HFFc6 (cell line): ENCODE measurements at regions not wholly inside any gene's neighbourhood (a gene's known extent, or its start where the extent isn't known, plus 50 kb on each side); places are given as distances from the start of the nearest gene placed in this dataset.

ENCODE experiments used
- DNase-seq: peaks from one replicate; pipeline ENCODE4 v3.0.0-alpha.2; 2018
- H3K27ac Mint-ChIP-seq: 2 replicates; pipeline ENCODE4 v1.8.0; 2020; ENCODE audit warnings: mild to moderate bottlenecking, mixed read lengths
- H3K27me3 Mint-ChIP-seq: 2 replicates; pipeline ENCODE4 v1.8.0; 2021; ENCODE audit warnings: mild to moderate bottlenecking, moderate library complexity, mixed read lengths; ENCODE audit not compliant: insufficient read depth
- H3K36me3 Mint-ChIP-seq: 2 replicates; pipeline ENCODE4 v1.8.0; 2021; ENCODE audit warnings: low read depth, mixed read lengths
- H3K4me1 Mint-ChIP-seq: 2 replicates; pipeline ENCODE4 v1.8.0; 2020; ENCODE audit warnings: low read depth, mixed read lengths
- H3K4me3 Mint-ChIP-seq: 2 replicates; pipeline ENCODE4 v1.8.0; 2020; ENCODE audit warnings: mild to moderate bottlenecking, moderate library complexity, mixed read lengths
- H3K9me3 Mint-ChIP-seq: 2 replicates; pipeline ENCODE4 v1.8.0; 2020; ENCODE audit warnings: mild to moderate bottlenecking, mixed read lengths
- CTCF ChIP-seq: fragments of 200-600 bp; sonication (generic); IDR thresholded peaks from 2 replicates; pipeline ENCODE4 v1.5.0; 2021; ENCODE audit warnings: antibody characterized with exemption, mild to moderate bottlenecking

- peaks cover 37% of the 10 kb centered on the region for H3K9me3 Mint-ChIP-seq
- H3K36me3 Mint-ChIP-seq = 0 out of 2 replicates have a peak, but pooled peaks cover 4% of the 10 kb centered on the region
- TF ChIP-seq CTCF = no peak
- no peaks in the 10 kb centered on the region for H3K4me1 Mint-ChIP-seq
- H3K4me3 Mint-ChIP-seq = no peak overlapping the region
- peaks cover 13% of the 10 kb centered on the region for H3K27me3 Mint-ChIP-seq
- H3K27ac Mint-ChIP-seq = no peak overlapping the region
- DNase-seq = no peak
These were observed 179.7 kb downstream of the RBFOX3 start for GRCh38 chr17:79431175-79431574.

- Mint-ChIP-seq H3K4me3 (no peak overlapping the region), H3K4me1 (no peaks in the 10 kb centered on the region), H3K27ac (no peak overlapping the region), H3K36me3 (0 out of 2 replicates have a peak, but pooled peaks cover 4% of the 10 kb centered on the region), H3K27me3 (peaks cover 11% of the 10 kb centered on the region), H3K9me3 (peaks cover 35% of the 10 kb centered on the region)
- no peak for DNase-seq
- no peak for TF ChIP-seq CTCF
These were observed 180.9 kb downstream of the RBFOX3 start for GRCh38 chr17:79429864-79430494.

- H3K9me3 Mint-ChIP-seq = peaks cover 27% of the 10 kb centered on the region
- 0 out of 2 replicates have a peak, but pooled peaks cover 3% of the 10 kb centered on the region for H3K36me3 Mint-ChIP-seq
- no peak overlapping the region for H3K4me3 Mint-ChIP-seq
- no peaks in the 10 kb centered on the region for H3K4me1 Mint-ChIP-seq
- peaks cover 18% of the 10 kb centered on the region for H3K27me3 Mint-ChIP-seq
- DNase-seq = no peak
- no peak overlapping the region for H3K27ac Mint-ChIP-seq
- TF ChIP-seq CTCF = no peak
These were observed 181.9 kb downstream of the RBFOX3 start for GRCh38 chr17:79428988-79429387.

- DNase-seq = no peak
- H3K4me1 Mint-ChIP-seq = no peaks in the 10 kb centered on the region
- H3K27me3 Mint-ChIP-seq = peaks cover 24% of the 10 kb centered on the region
- TF ChIP-seq CTCF = no peak
- H3K36me3 Mint-ChIP-seq = no peaks in the 10 kb centered on the region
- no peak overlapping the region for H3K4me3 Mint-ChIP-seq
- H3K27ac Mint-ChIP-seq = no peak overlapping the region
- H3K9me3 Mint-ChIP-seq = peaks cover 33% of the 10 kb centered on the region
These were observed 183.0 kb downstream of the RBFOX3 start for GRCh38 chr17:79427621-79428539.

GRCh38 chr17:79425686-79426085, 185.2 kb downstream of the RBFOX3 start:
- Mint-ChIP-seq H3K27me3 (peaks cover 24% of the 10 kb centered on the region), H3K4me1 (no peaks in the 10 kb centered on the region), H3K9me3 (peaks cover 30% of the 10 kb centered on the region), H3K36me3 (no peaks in the 10 kb centered on the region), H3K4me3 (no peak overlapping the region), H3K27ac (no peak overlapping the region)
- DNase-seq = no peak
- no peak for TF ChIP-seq CTCF
